Esophagus muscularis mucosa (tissue), 3 donors: ENCODE measurements at regions not wholly inside any gene's neighbourhood (a gene's known extent, or its start where the extent isn't known, plus 50 kb on each side); places are given as distances from the start of the nearest gene placed in this dataset.

ENCODE experiments used
- CTCF ChIP-seq, 3 experiments: fragments of 200-600 bp in 2 of 3; fragments of 450-650 bp in 1 of 3; sonication (generic) in 2 of 3; IDR thresholded peaks; one replicate each; pipeline ENCODE4 v1.5.1; 2017 to 2019; ENCODE audit warnings: antibody characterized with exemption in 3 of 3, mild to moderate bottlenecking in 2 of 3, moderate library complexity in 1 of 3
- EP300 ChIP-seq: sonication (generic); formaldehyde crosslinking; IDR thresholded peaks from one replicate; pipeline ENCODE4 v1.6.1; 2017; ENCODE audit warnings: antibody characterized with exemption

DNA sequence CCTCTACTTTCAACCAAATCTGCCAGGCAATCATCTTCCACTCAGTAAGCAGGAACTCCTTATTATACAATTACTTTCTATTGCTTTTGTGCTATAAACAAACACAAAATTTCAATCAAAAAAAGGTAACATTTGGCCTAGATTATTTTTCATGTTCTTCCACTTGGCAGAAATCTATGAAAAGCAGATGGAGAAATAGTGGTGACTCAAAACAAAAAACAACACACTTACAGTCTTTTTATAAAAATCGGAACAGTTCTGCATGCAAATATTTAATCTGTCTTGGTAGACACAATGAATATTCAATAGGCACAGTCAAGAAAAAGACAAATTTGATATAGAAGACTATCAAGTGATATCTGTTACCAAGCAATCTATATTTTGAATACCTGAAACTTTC lies 376.8 kb downstream of the RPS29 start:
- TF ChIP-seq CTCF (IDR thresholded peaks at IDR 0.05): no peak
- no peak for TF ChIP-seq EP300
